ENCODE measurements at regions not wholly inside any gene's neighbourhood (a gene's known extent, or its start where the extent isn't known, plus 50 kb on each side); places are given as distances from the start of the nearest gene placed in this dataset.

DNA sequence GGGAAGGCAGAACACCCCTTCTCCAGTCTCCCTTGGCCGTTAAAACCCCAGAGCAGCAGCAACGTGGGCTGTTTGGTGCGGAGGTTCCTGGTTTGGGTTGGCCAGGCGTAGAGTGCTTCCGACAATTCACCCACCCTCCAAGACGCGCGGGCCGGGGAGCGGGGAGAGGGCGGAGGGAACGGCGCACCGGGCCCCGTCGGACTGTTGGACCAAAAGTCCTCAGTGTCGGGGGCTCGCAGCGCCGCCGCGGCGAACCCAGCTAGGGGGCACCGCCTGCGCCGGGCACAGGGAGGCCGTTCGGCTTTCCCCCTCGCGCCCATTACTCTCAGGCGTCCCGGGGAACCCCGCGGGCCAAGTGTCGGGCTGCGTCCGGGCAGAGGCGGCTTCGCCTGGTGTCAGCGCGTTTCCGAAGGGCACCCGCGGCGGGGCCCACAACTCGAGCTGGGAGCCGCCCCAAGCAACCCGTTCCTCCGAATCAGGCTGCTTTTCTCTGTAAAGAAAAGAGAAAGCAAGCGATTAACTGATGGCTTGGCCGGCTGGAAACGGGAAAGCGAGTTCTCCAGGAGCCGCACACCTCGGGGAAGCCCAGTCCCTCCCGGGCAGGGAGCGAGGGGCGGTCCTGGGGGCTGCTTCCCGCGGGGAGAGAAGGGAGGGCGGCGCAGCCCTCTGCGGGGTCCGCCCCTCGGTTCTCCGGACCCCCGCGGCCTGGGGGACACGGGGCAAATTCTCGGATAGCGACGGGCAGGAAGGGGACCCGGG, 145.5 kb downstream of the ERCC6L2 start:
- H3K27ac ChIP-seq (ENCODE audit: low read depth, low read length) = no peak overlapping the region
- ChIA-PET CTCF (ENCODE audit: partially characterized antibody) (interaction anchor here (1.0 to 1.8 kb wide), 2 partner anchors 13 to 196 kb away, joined by 3 to 4 read pairs; no protein-coding TSS in a partner anchor), POLR2A (ENCODE audit: partially characterized antibody) (interaction anchor here (1.5 to 1.8 kb wide), 2 partner anchors 12 to 145 kb away, joined by 3 read pairs; partner anchors contain the start of gene ERCC6L2)
- no peaks in the 10 kb centered on the region for H3K9me3 ChIP-seq (ENCODE audit: insufficient read depth in 2 of 2, low read depth in 1 of 2, low read length in 1 of 2)
- peaks cover 20% of the 10 kb centered on the region; the same call in 1 of the 2 replicates for H3K23me2 ChIP-seq (ENCODE audit: low read depth, low read length)
- H3K79me1 ChIP-seq (ENCODE audit: low read depth, low read length) = no peaks in the 10 kb centered on the region; the same call in 1 of the 2 replicates
- H2AK5ac ChIP-seq (ENCODE audit: low read depth, low read length) = no peak overlapping the region
- peak overlapping the region; percentile 53 to 67 (median 62) for H3K4me3 ChIP-seq (ENCODE audit: extremely low read depth in 1 of 4, insufficient read depth in 2 of 4, low read depth in 3 of 4, low read length in 4 of 4)
- H4K5ac ChIP-seq (ENCODE audit: insufficient read length, low read depth, low read length) = no peak overlapping the region
- H3K23ac ChIP-seq (ENCODE audit: insufficient read length) = no peak overlapping the region
- H3K36me3 ChIP-seq (ENCODE audit: control insufficient read depth in 2 of 4, insufficient read depth in 4 of 4, low read length in 3 of 4) = no peaks in the 10 kb centered on the region
- peaks cover 2 to 16% (median 7%) of the 10 kb centered on the region in 4 experiments for H3K4me1 ChIP-seq (replicated peaks in 1 of 4; ENCODE audit: control insufficient read depth in 3 of 4, insufficient read depth in 4 of 4, low read length in 3 of 4)
- H4K91ac ChIP-seq (replicated peaks; ENCODE audit: insufficient read length, low read length) = peak overlapping the region; percentile 7
- no peak overlapping the region for H3K56ac ChIP-seq (replicated peaks; ENCODE audit: insufficient read length, low read depth, low read length)
- H2BK20ac ChIP-seq (ENCODE audit: low read length) = no peak overlapping the region
- H2BK5ac ChIP-seq (ENCODE audit: low read depth, low read length) = no peak overlapping the region
- H3K79me2 ChIP-seq (ENCODE audit: control insufficient read depth in 1 of 2, insufficient read depth in 2 of 2, low read length in 2 of 2) = no peaks in the 10 kb centered on the region
- peak overlapping the region; percentile 88 to 95 for H3K4me2 ChIP-seq (ENCODE audit: insufficient read depth in 1 of 2, low read depth in 2 of 2, low read length in 2 of 2)
- no peak overlapping the region for H3K14ac ChIP-seq (ENCODE audit: insufficient read length)
- peaks cover 35 to 69% (median 65%) of the 10 kb centered on the region in 4 experiments for H3K27me3 ChIP-seq (replicated peaks in 1 of 4; ENCODE audit: control insufficient read depth in 3 of 4, extremely low read depth in 1 of 4, insufficient read depth in 3 of 4, low read length in 3 of 4)
- no peak overlapping the region for H3K4ac ChIP-seq (replicated peaks; ENCODE audit: insufficient read length, low read depth, low read length)
- 0 out of 2 replicates have a peak overlapping the region, but pooled peaks have one; percentile 27 for H2BK12ac ChIP-seq (ENCODE audit: low read depth, low read length)
- H3K9ac ChIP-seq (replicated peaks in 1 of 4; ENCODE audit: extremely low read depth in 1 of 4, low read depth in 3 of 4, low read length in 3 of 4) = peak overlapping the region in 2 of 4 experiments; percentile 13 to 16; a peak in 2 of 7 replicates
- H4K20me1 ChIP-seq (replicated peaks in 1 of 2; ENCODE audit: control insufficient read depth in 1 of 2, insufficient read depth in 2 of 2, low read length in 2 of 2) = peaks cover 0 to 9% of the 10 kb centered on the region in 2 experiments
- peak overlapping the region; percentile 36 for H3K18ac ChIP-seq (ENCODE audit: extremely low read depth, low read length)
- DNase-seq (ENCODE audit: low read depth in 1 of 2, low spot score in 2 of 2) (peak in 1 of 2 experiments; percentile 72), FAIRE-seq (no peak)
- 3% methylated on average over 28 of the region's 73 CpGs; no CpG with 5 or more reads in 1 of the 2 experiments for WGBS, 2 experiments (ENCODE audit: extremely low coverage in 1 of 2, insufficient coverage in 1 of 2, insufficient read length in 1 of 2, insufficient replicate concordance in 2 of 2, low coverage in 1 of 2, low lambda C conversion rate in 2 of 2, missing lambda C conversion rate in 1 of 2)
- H2AFZ ChIP-seq (ENCODE audit: low read length) = 0 out of 2 replicates have a peak overlapping the region, but pooled peaks have one; percentile 8
- H4K8ac ChIP-seq (ENCODE audit: extremely low read depth, insufficient read depth, low read length) = no peak overlapping the region
- H2BK120ac ChIP-seq (replicated peaks; ENCODE audit: low read depth, low read length) = no peak overlapping the region
- H2BK15ac ChIP-seq (ENCODE audit: low read length) = peak overlapping the region; percentile 61; the same call in 1 of the 2 replicates
- TF ChIP-seq SIRT6 (IDR thresholded peaks at IDR 0.05; ENCODE audit: low read length) (no peak), CHD2 (IDR thresholded peaks at IDR 0.05; ENCODE audit: low read length) (no peak), SP2 (IDR thresholded peaks at IDR 0.05; ENCODE audit: low read length) (no peak), CBX8 (IDR thresholded peaks at IDR 0.05; ENCODE audit: borderline replicate concordance, low read depth, low read length) (no peak), PHF8 (conservative IDR thresholded peaks at IDR 0.05; ENCODE audit: low read depth, low read length) (no peak), KDM1A (IDR thresholded peaks at IDR 0.05; ENCODE audit: borderline replicate concordance, low read length) (no peak), GTF2F1 (IDR thresholded peaks at IDR 0.05; ENCODE audit: borderline replicate concordance, low read depth, low read length) (no peak), TAF7 (optimal IDR thresholded peaks at IDR 0.05; ENCODE audit: borderline replicate concordance, low read depth, low read length) (no peak), JUND (IDR thresholded peaks at IDR 0.05; ENCODE audit: low read length) (no peak), BRCA1 (IDR thresholded peaks at IDR 0.05; ENCODE audit: low read depth, low read length) (no peak)
